GM19463 (cell line): ENCODE measurements at regions not wholly inside any gene's neighbourhood (a gene's known extent, or its start where the extent isn't known, plus 50 kb on each side); places are given as distances from the start of the nearest gene placed in this dataset.

Source experiments
- ATAC-seq: cut with Tn5 transposase; IDR thresholded peaks from one replicate; pipeline ENCODE4 v1.9.1; 2021; ENCODE audit warnings: mild to moderate bottlenecking, moderate library complexity; ENCODE audit not compliant: unreplicated experiment

DNA sequence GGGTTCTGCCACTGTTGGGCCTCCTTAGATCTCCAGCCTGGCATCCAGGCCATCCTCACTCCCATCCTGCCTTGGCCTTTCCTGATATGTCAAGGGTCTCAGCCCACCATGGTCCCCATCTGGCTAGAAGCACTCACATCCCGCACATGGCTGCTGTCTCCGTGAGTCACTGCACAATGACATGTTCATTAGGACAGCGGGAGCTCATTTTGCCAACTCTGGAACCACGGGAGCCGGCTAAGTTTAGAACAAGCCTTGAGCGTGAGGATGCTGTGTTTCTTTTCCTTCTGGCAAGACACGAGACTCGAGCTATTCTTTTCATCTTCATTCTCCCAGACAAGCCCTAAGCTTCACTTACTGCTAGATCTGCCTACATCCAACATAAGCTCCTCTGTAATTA is 65.7 kb upstream of the KSR1 start:
- no peak for ATAC-seq

DNA sequence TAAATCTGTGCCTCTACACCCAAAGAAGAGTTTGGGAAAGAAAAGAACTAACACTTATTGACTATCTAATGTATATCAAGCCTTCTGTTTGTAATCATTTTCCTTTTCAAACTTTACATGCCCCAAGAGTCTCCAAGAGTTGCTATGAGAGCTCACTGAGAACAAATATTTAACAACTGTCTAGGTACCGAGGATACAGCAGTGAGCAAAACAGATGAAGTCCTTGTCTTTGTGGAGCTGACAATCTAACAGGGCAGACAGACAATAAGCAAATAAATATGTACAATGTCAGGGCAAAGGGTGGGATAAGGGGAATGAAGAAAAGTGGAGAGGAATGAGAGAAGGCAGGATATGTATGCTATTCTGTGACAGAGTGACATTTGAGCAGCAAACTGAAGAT is 64.8 kb upstream of the KSR1 start:
- ATAC-seq: no peak

DNA sequence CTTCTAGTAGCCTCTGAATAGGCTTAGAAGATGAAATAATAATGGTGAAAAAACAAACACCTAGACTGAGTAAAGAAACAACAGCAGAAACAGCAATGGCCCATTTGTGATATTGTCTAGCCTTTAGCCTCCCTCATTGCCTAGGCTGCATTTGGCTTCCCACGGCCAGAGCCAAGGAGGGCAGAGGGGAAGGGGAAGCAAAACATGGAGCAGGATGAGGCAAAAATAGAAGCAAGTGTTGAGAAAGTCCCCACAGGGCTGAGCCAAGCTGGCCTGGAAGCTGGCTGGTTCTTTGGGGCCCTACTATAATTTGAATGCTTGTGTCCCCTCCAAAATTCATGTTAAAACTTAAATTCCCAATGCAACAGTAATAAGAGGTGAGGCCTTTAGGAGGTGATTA is 60.2 kb upstream of the KSR1 start:
- ATAC-seq: no peak

DNA sequence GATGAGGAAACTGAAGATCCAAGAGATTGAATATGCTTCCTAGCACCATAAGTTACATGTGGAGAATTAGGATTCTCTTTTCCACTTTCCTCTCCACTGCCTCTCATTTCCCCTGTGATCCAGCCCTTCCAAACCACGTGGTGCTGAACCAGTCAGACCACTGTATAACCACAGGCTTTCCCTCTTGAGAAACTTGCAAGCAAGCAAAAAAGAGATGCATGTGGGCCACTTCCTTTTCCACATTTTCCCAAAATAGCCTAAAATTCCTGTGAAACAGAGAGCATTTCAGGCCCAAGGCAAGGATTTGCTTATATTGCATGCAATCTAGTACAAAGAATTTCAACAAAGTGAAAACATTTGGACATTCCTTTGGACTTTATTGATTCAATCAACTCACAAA is 59.3 kb upstream of the KSR1 start:
- no peak for ATAC-seq

DNA sequence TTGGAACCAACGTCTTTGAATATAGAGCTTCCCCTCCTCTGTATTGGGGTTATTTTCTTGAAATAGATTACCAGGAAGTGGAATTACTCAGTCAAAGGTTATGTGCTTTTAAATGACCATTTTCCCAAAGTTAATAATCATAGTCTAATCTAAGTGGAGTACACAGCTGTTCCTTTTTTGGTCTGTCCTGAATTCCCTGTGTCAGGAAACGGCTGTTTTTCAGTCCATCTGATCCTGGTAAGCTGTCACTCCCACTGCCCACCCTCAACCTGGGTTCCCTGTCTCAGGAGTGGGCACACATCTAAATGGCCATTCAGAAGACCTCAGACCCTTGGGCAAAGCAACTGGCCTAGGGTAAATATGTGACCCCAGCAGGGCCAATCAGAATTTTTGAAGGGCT is 57.6 kb upstream of the KSR1 start:
- ATAC-seq: no peak

DNA sequence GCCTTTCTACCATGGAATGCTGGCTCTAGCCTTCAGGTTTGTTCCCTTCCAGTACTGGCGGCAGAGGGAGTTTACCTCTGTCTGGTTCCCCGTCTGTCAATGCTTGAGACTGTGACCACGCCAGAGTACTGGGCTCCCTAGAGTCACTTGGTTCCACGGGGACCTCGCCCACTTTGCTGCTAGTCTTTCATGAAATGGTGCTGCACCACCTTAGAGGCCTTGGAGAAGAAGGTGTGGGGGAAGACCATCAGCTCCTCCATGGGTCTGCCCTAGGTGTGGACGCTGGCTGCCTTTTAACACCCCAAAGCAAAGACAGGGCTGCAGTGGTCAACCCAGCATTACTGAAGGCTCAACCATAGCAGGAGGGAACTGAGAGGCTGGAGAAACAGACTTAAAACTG is 55.3 kb upstream of the KSR1 start:
- ATAC-seq: no peak

DNA sequence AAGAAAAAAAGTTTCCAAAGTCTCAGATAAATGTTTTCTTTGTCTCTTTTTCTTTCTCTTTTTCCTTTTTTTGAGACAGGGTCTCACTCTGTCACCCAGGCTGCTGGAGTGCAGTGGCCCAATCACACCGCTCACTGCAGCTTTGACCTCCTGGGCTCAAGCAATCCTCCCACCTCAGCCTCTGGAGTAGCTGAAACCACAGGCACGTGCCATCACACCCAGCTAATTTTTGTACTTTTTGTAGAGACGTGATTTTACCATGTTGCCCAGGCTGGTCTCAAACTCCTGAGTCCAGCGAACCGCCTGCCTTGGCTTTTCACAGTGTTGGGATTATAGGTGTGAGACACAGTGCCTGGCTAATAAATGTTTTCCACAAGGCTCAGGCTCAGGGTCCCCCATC is 53.3 kb upstream of the KSR1 start:
- no peak for ATAC-seq

DNA sequence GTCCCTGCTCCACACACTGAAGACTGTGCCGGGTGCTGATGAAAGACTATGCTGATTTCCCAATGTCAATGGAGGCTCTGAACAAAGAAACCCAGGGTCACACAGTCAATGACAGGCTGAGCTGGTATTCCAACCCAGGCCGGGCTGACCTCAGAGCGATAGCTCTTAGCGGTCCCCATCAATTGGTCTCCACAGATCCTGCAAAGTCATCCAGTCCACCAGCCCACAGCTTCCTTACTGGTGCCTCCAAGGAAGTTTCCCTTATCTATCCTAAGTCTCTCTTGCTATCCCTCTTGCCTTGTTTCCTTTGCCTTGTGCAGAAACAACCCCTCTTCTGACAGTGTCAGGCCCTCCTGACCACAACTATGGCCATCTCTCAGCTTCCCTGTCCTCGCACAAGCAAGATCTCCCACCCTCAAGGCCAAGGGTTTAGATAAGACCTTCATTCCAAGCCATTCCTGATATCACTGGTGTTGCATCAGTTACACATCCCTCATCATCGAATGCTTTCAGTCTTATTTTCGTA is 52.7 kb upstream of the KSR1 start:
- ATAC-seq: no peak

DNA sequence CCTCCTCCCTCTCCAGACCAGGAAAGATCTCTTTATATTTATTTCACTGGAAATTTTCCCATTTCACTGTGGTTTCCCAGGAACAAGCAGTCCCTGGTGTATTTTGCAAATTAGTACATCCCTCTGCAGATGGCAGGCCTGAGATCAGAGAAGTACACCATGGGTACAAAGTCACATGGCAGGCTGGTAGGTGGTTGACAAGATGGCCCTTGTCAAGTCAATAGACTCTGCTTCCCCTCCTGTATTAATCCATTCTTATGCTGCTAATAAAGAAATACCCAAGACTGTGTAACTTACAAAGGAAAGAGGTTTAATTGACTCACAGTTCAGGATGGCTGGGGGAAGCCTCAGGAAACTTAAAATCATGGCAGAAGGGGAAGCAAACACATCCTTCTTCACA is 51.6 kb upstream of the KSR1 start:
- ATAC-seq: no peak
